Gastroesophageal sphincter (tissue), 4 donors: ENCODE measurements at regions not wholly inside any gene's neighbourhood (a gene's known extent, or its start where the extent isn't known, plus 50 kb on each side); places are given as distances from the start of the nearest gene placed in this dataset.

Experiments used
- ATAC-seq: fragments of 150-250 bp; one replicate; pipeline ENCODE4 v1.9.1; 2016; ENCODE audit warnings: mild to moderate bottlenecking, moderate library complexity
- H3K27ac ChIP-seq, 4 donors: fragments of 200-600 bp; sonication (generic) in 3 of 4; 1 replicate in 3 of 4; 2 replicates in 1 of 4; pipeline ENCODE4 v1.5.1; 2016 to 2019
- H3K27me3 ChIP-seq: fragments of 200-600 bp; sonication (generic); one replicate; pipeline ENCODE4 v1.5.1; 2019
- H3K36me3 ChIP-seq, 2 donors: fragments of 200-600 bp; sonication (generic); one replicate each; pipeline ENCODE4 v1.5.1; 2019; ENCODE audit warnings: control low read depth in 1 of 2
- H3K4me1 ChIP-seq, 3 donors: fragments of 200-600 bp; sonication (generic); 1 replicate in 2 of 3; 2 replicates in 1 of 3; pipeline ENCODE4 v1.5.1; 2016 to 2019; ENCODE audit warnings: control low read depth in 2 of 3
- H3K4me3 ChIP-seq, 2 donors: fragments of 200-600 bp; sonication (generic); one replicate each; pipeline ENCODE4 v1.5.1; 2019; ENCODE audit warnings: mild to moderate bottlenecking in 1 of 2, moderate library complexity in 1 of 2
- H3K9me3 ChIP-seq, 3 donors: fragments of 200-600 bp; sonication (generic); one replicate each; pipeline ENCODE4 v1.5.1; 2017 to 2019; ENCODE audit warnings: control low read depth in 2 of 3
- CTCF ChIP-seq, 4 experiments: fragments of 200-600 bp in 2 of 4; fragments of 450-650 bp in 2 of 4; sonication (generic) in 1 of 4; IDR thresholded peaks; one replicate each; pipeline ENCODE4 v1.5.1; 2017 to 2019; ENCODE audit warnings: antibody characterized with exemption in 4 of 4, mild to moderate bottlenecking in 2 of 4, moderate library complexity in 2 of 4
- EP300 ChIP-seq: sonication (generic); formaldehyde crosslinking; IDR thresholded peaks from one replicate; pipeline ENCODE4 v1.6.1; 2017; ENCODE audit warnings: antibody characterized with exemption, mild to moderate bottlenecking
- POLR2A ChIP-seq, 2 donors: fragments of 450-650 bp; IDR thresholded peaks; one replicate each; pipeline ENCODE4 v1.6.1; 2017; ENCODE audit warnings: antibody characterized with exemption in 2 of 2, mild to moderate bottlenecking in 2 of 2, moderate library complexity in 1 of 2
- POLR2AphosphoS5 ChIP-seq: sonication (generic); formaldehyde crosslinking; IDR thresholded peaks from one replicate; pipeline ENCODE4 v1.6.1; 2017; ENCODE audit warnings: antibody characterized with exemption
- WGBS, 2 donors: methylation state at CpG; one replicate each; pipeline ENCODE4 v1.1.5; 2018; ENCODE audit warnings: low coverage in 1 of 2; 5-methylcytosine and 5-hydroxymethylcytosine counted together

GRCh38 chr12:92991134-92991533 lies 62.0 kb upstream of the EEA1 start:
- H3K27me3 ChIP-seq = no peaks in the 10 kb centered on the region
- peaks cover 0 to 5% (median 0%) of the 10 kb centered on the region in 3 donors for H3K9me3 ChIP-seq
- WGBS, 2 donors = 88% methylated on average over 3 of the region's 3 CpGs; no CpG with 5 or more reads in 1 of the 2 donors
- no peak overlapping the region for H3K27ac ChIP-seq
- no peak for TF ChIP-seq POLR2AphosphoS5
- no peak for TF ChIP-seq POLR2A (IDR thresholded peaks at IDR 0.05)
- no peak for TF ChIP-seq EP300
- no peak for TF ChIP-seq CTCF (IDR thresholded peaks at IDR 0.05)
- H3K4me1 ChIP-seq = peaks cover 0 to 22% (median 5%) of the 10 kb centered on the region in 3 donors
- no peaks in the 10 kb centered on the region for H3K36me3 ChIP-seq
- no peak overlapping the region for H3K4me3 ChIP-seq
- ATAC-seq = no peak

GRCh38 chr12:92992041-92992440 lies 62.9 kb upstream of the EEA1 start:
- H3K4me1 ChIP-seq = peaks cover 0 to 22% (median 5%) of the 10 kb centered on the region in 3 donors
- TF ChIP-seq EP300 (no peak), CTCF (IDR thresholded peaks at IDR 0.05) (no peak), POLR2AphosphoS5 (no peak), POLR2A (IDR thresholded peaks at IDR 0.05) (no peak)
- peaks cover 0 to 5% (median 0%) of the 10 kb centered on the region in 3 donors for H3K9me3 ChIP-seq
- no peak for ATAC-seq
- H3K27me3 ChIP-seq = no peaks in the 10 kb centered on the region
- H3K4me3 ChIP-seq = no peak overlapping the region
- no peaks in the 10 kb centered on the region for H3K36me3 ChIP-seq
- H3K27ac ChIP-seq = no peak overlapping the region

- ATAC-seq = no peak
- TF ChIP-seq POLR2A (IDR thresholded peaks at IDR 0.05) (no peak), POLR2AphosphoS5 (no peak), EP300 (no peak), CTCF (IDR thresholded peaks at IDR 0.05) (no peak)
- Histone ChIP-seq H3K9me3 (peaks cover 0 to 5% (median 0%) of the 10 kb centered on the region in 3 donors), H3K27me3 (no peaks in the 10 kb centered on the region), H3K27ac (no peak overlapping the region), H3K4me3 (no peak overlapping the region), H3K36me3 (no peaks in the 10 kb centered on the region), H3K4me1 (peaks cover 0 to 11% (median 0%) of the 10 kb centered on the region in 3 donors)
- WGBS, 2 donors = 83 to 86% methylated on average over 1 of the region's 1 CpG
These were observed 64.2 kb upstream of the EEA1 start for GRCh38 chr12:92993259-92993658.

- Histone ChIP-seq H3K36me3 (no peaks in the 10 kb centered on the region), H3K27ac (no peak overlapping the region), H3K9me3 (peaks cover 0 to 5% (median 0%) of the 10 kb centered on the region in 3 donors), H3K4me3 (no peak overlapping the region), H3K27me3 (no peaks in the 10 kb centered on the region), H3K4me1 (no peaks in the 10 kb centered on the region)
- 71 to 76% methylated on average over 4 to 5 of the region's 7 CpGs for WGBS, 2 donors
- TF ChIP-seq POLR2AphosphoS5 = no peak
- TF ChIP-seq EP300 = no peak
- TF ChIP-seq POLR2A (IDR thresholded peaks at IDR 0.05) = no peak
- no peak for TF ChIP-seq CTCF (IDR thresholded peaks at IDR 0.05)
- no peak for ATAC-seq
These were observed 66.3 kb upstream of the EEA1 start for GRCh38 chr12:92995258-92995903.

GRCh38 chr12:93000026-93000425 lies 70.9 kb upstream of the EEA1 start:
- H3K4me1 ChIP-seq = peaks cover 0 to 3% (median 0%) of the 10 kb centered on the region in 3 donors
- H3K9me3 ChIP-seq = no peaks in the 10 kb centered on the region
- no peaks in the 10 kb centered on the region for H3K27me3 ChIP-seq
- no peak overlapping the region for H3K27ac ChIP-seq
- no peak for ATAC-seq
- TF ChIP-seq EP300 = no peak
- no peak for TF ChIP-seq CTCF (IDR thresholded peaks at IDR 0.05)
- TF ChIP-seq POLR2AphosphoS5 = no peak
- TF ChIP-seq POLR2A (IDR thresholded peaks at IDR 0.05) = no peak
- WGBS, 2 donors = 89 to 100% methylated on average over 3 to 5 of the region's 5 CpGs
- H3K36me3 ChIP-seq = no peaks in the 10 kb centered on the region
- no peak overlapping the region for H3K4me3 ChIP-seq
